CD4-positive, alpha-beta T cell treated with Interleukin-17A for 1 hour (primary cell): ENCODE measurements at regions not wholly inside any gene's neighbourhood (a gene's known extent, or its start where the extent isn't known, plus 50 kb on each side); places are given as distances from the start of the nearest gene placed in this dataset.
A peak's percentile ranks its signal among the peaks of the same experiment; 100 is the strongest.
"Not testable (repeated sequence)": the region's sequence is repeated elsewhere in the genome, so short reads cannot be mapped to it uniquely, and the experiment has no call there.

Experiments used
- DNase-seq: peaks from one replicate; pipeline ENCODE4 v3.0.0-alpha.2; 2020

GRCh38 chr5:91635950-91636734, 253.0 kb upstream of the ARRDC3 start:
- DNase-seq: no peak

- no peak for DNase-seq
These were observed 249.8 kb upstream of the ARRDC3 start for GRCh38 chr5:91632871-91633270.

- DNase-seq: no peak
These were observed 228.6 kb upstream of the ARRDC3 start for GRCh38 chr5:91611746-91612145.

- no peak for DNase-seq
These were observed 224.6 kb upstream of the ARRDC3 start for GRCh38 chr5:91607675-91608074.

- no peak for DNase-seq
These were observed 216.7 kb upstream of the ARRDC3 start for GRCh38 chr5:91599863-91600262.

GRCh38 chr5:91598216-91598615, 215.1 kb upstream of the ARRDC3 start:
- no peak for DNase-seq

- no peak for DNase-seq
These were observed 212.3 kb upstream of the ARRDC3 start for GRCh38 chr5:91595424-91595823.

- no peak for DNase-seq
These were observed 208.0 kb upstream of the ARRDC3 start for GRCh38 chr5:91591076-91591475.

- no peak for DNase-seq
These were observed 203.1 kb upstream of the ARRDC3 start for GRCh38 chr5:91586232-91586631.

- DNase-seq: no peak
These were observed 201.2 kb upstream of the ARRDC3 start for GRCh38 chr5:91584352-91584751.

- DNase-seq: not testable (repeated sequence)
These were observed 182.9 kb upstream of the ARRDC3 start for GRCh38 chr5:91566012-91566411.

- DNase-seq: no peak
These were observed 179.8 kb upstream of the ARRDC3 start for GRCh38 chr5:91562922-91563321.

- DNase-seq: no peak
These were observed 158.6 kb upstream of the ARRDC3 start for GRCh38 chr5:91541696-91542095.

GRCh38 chr5:91538179-91538578, 155.1 kb upstream of the ARRDC3 start:
- DNase-seq: no peak

- no peak for DNase-seq
These were observed 152.4 kb upstream of the ARRDC3 start for GRCh38 chr5:91535499-91535898.

GRCh38 chr5:91534332-91534731, 151.2 kb upstream of the ARRDC3 start:
- DNase-seq: no peak

- no peak for DNase-seq
These were observed 149.7 kb upstream of the ARRDC3 start for GRCh38 chr5:91532779-91533178.

- DNase-seq: no peak
These were observed 149.2 kb upstream of the ARRDC3 start for GRCh38 chr5:91532281-91532680.

- DNase-seq: no peak
These were observed 145.7 kb upstream of the ARRDC3 start for GRCh38 chr5:91528831-91529230.

GRCh38 chr5:91521785-91522184, 138.7 kb upstream of the ARRDC3 start:
- DNase-seq: no peak

GRCh38 chr5:91521334-91521733, 138.2 kb upstream of the ARRDC3 start:
- DNase-seq: no peak

GRCh38 chr5:91514400-91514799, 131.3 kb upstream of the ARRDC3 start:
- DNase-seq: no peak

- no peak for DNase-seq
These were observed 120.2 kb upstream of the ARRDC3 start for GRCh38 chr5:91503321-91503720.

GRCh38 chr5:91500758-91501157, 117.6 kb upstream of the ARRDC3 start:
- DNase-seq: no peak

GRCh38 chr5:91499943-91500531, 116.9 kb upstream of the ARRDC3 start:
- peak; percentile 61 for DNase-seq
